NCI-H526 (cell line): ENCODE measurements at regions not wholly inside any gene's neighbourhood (a gene's known extent, or its start where the extent isn't known, plus 50 kb on each side); places are given as distances from the start of the nearest gene placed in this dataset.
"Not testable (repeated sequence)": the region's sequence is repeated elsewhere in the genome, so short reads cannot be mapped to it uniquely, and the experiment has no call there.

ENCODE experiments used
- DNase-seq, 2 experiments: peaks; one replicate each; lab custom pipeline; 2025; lab: John Stamatoyannopoulos, UW

DNA sequence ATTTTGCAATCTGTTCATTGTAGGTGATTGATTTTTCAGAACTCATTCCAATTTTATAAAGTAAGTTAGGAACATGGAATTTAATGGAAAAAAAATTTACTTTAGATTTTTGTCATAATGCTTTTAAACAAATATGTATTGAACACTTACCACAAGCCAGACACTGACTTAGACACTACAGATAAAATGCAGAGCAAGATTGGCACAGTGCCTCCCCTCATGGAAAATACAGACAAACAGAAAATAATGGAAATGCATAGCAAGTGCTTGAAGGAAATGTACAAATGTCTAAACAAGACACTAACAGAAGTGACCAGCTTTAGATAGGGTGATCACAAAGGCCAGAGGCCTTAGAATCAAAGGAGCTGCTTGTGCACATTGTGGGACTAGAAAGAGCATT is 260.5 kb upstream of the ADGRL2 start:
- DNase-seq, result no peak

GRCh38 chr1:81529014-81529413 is 271.7 kb upstream of the ADGRL2 start:
- DNase-seq, result no peak

GRCh38 chr1:81525085-81525484 is 275.6 kb upstream of the ADGRL2 start:
- no peak for DNase-seq

DNA sequence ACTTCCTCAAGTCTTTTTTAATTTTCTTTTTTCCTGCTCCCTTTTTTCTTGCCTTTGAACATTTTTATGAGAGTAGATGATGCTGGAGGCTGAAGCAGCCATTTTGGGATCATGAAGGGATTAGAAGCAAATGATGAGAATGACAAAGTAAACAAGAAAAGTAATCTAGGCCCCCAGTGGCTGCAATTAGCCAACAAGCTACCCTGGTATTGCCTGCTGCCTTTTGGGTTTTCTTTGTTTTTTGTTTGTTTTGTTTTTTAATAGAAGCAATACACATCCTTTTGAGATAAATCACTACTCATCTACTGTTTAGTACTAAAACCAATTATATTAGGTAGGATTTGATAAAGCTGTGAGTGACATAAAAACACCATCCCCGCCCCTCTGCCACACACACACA is 280.7 kb upstream of the ADGRL2 start:
- no peak for DNase-seq

- no peak for DNase-seq
Observed at GRCh38 chr1:81517987-81518386, 282.7 kb upstream of the ADGRL2 start.

- no peak for DNase-seq
Observed at GRCh38 chr1:81513796-81514354, 286.9 kb upstream of the ADGRL2 start.

GRCh38 chr1:81512252-81513003 is 288.3 kb upstream of the ADGRL2 start:
- DNase-seq, result no peak

- DNase-seq, result no peak
Observed at GRCh38 chr1:81511281-81511680, 289.5 kb upstream of the ADGRL2 start.

- DNase-seq, result no peak
Observed at GRCh38 chr1:81510701-81511100, 290.0 kb upstream of the ADGRL2 start.

DNA sequence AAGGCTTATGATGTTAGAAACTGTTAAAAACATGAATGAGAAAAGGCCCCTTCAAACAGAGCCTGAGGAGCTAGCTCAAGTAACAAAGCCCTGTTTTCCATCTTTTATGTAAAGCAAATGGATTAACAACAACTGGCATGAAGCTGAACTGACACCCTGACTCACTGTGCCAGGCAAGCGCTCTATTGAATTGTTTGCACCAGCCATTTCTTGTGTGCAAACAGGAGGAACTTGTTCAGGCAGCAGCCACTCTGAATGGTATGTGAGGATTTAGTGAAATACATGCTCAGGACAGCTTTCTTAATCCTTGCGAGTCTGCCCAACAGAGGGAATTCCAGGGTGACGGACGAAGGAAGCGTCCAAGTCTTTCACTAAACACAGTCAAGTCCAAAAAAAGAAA is 291.1 kb upstream of the ADGRL2 start:
- DNase-seq, result peak; percentile 61 to 63

DNA sequence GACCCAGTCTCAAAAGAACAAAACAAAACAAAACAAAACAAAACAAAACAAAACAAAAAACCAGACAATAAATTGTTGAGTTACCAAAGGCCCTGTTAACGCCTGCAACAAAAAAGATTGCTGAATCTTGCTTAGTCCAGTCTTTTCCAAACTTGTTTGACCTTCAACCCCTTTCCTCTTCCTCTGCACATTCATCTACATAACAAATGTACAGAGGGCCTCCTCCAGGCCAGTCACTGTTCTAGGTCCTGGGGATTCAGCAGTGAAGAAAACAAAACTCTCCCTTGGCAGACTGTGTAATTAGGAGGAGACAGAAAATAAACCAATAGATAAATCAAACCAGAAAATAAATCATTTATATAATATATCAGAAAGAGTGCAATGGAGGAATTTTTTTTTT is 294.0 kb upstream of the ADGRL2 start:
- no peak for DNase-seq

- no peak for DNase-seq
Observed at GRCh38 chr1:81505831-81506230, 294.9 kb upstream of the ADGRL2 start.

- DNase-seq, result not testable (repeated sequence)
Observed at GRCh38 chr1:81504820-81505219, 295.9 kb upstream of the ADGRL2 start.

GRCh38 chr1:81502705-81503104 is 298.0 kb upstream of the ADGRL2 start:
- not testable (repeated sequence) for DNase-seq

DNA sequence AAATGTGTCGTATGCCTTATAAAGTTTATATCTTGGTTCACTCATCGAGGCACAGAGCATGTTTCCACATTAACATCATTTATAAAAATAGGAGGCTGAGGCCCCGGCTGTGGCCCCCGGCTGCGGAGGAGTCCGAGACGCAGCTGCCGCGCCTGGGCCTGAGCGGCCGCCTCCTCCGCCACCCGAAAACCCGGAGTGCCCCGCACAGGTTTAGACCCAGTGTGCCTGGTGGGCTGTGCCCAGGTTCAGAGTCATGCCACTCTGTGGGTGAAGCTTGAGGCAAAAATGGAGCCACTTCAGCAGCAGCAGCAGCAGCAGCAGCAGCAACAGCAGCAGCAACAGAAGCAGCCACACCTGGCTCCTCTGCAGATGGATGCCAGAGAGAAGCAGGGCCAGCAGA is 299.2 kb upstream of the ADGRL2 start:
- not testable (repeated sequence) for DNase-seq

DNA sequence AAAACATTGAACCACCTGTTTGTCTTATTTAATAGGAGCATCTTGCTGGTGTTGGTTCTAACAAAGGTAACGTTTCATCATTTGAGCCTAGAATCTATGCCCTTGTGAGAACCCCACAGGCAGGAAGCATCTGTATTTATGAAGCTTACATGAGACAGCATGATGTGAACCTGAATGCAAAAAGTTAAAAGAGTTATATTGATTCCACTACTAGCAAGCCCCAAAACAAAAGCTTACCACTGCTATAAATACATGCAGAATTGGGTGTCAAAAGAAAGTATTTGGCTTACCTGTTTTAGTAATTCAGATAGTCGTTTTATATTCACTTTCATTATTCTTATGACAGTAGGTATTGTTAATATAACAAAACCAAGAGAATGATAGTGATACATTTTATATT is 301.2 kb upstream of the ADGRL2 start:
- no peak for DNase-seq

GRCh38 chr1:81498471-81499462 is 302.0 kb upstream of the ADGRL2 start:
- no peak for DNase-seq

GRCh38 chr1:81496349-81496748 is 304.4 kb upstream of the ADGRL2 start:
- DNase-seq, result no peak

DNA sequence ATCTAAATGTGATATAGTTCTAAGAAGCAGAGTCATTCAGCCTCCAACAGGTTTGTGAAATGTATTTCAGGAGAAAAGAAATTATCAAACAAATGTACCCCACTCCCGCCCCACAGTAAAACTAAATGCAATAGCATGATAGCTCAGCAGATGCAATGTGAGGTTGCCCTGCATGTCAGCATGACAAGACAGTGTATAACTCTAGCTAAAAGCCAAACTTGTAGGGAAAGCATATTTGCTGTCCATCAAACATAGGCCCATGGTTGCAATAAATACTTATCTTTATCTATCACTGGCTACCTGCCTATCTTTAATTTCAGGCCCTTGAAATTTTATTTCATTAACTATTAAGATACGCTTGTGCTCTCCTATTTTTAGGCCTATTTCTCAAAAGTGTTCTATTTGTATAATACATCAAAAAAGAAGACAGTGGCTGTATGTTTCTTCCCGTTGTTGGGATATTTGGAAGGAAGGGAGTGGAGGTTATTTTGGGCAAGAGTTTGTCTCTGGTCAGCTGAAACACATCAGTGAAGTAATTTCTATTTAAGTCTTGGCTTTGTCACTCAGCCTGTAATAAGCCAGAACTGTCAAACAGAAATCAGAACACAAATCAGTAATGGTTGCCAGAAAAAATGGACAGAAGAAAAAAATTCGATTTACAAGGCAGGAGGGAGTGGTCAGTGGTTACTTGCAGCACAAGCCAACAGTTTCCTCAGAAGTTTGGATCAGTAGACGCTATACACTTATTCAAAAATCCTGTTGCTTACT is 307.4 kb upstream of the ADGRL2 start:
- no peak for DNase-seq

GRCh38 chr1:81492628-81493027 is 308.1 kb upstream of the ADGRL2 start:
- no peak for DNase-seq

GRCh38 chr1:81490614-81491013 is 310.1 kb upstream of the ADGRL2 start:
- DNase-seq, result no peak

GRCh38 chr1:81489372-81489934 is 311.3 kb upstream of the ADGRL2 start:
- DNase-seq, result no peak
